ENCODE measurements at regions not wholly inside any gene's neighbourhood (a gene's known extent, or its start where the extent isn't known, plus 50 kb on each side); places are given as distances from the start of the nearest gene placed in this dataset.

DNA sequence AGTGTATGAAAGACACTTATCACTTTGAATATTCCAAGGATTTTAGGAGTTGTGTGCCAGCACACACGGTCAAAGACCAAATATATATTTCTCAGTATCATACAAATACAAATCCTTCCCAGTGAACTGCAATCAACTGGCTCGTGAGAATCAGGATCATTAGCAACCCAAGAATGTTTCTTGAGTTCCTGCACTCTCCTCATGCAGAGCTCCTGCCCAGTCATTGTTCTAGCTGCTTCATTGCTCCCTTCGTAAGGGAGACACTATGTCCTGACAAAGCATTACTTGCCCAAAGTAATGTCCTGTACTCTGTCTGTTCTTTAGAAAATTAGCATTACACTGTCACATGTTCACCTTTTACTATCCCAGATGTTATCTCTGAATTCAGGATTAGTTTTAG, 92.0 kb upstream of the SLC4A7 start:
- H3K4me3 ChIP-seq (ENCODE audit: low read depth, low read length): no peak overlapping the region
- no peaks in the 10 kb centered on the region for H3K4me1 ChIP-seq
- no peak for DNase-seq
- no peaks in the 10 kb centered on the region for H3K27me3 ChIP-seq
- TF ChIP-seq CTCF (IDR thresholded peaks at IDR 0.05; ENCODE audit: low read depth, low read length): no peak
- H3K9me3 ChIP-seq: no peaks in the 10 kb centered on the region
- no peaks in the 10 kb centered on the region for H3K36me3 ChIP-seq

DNA sequence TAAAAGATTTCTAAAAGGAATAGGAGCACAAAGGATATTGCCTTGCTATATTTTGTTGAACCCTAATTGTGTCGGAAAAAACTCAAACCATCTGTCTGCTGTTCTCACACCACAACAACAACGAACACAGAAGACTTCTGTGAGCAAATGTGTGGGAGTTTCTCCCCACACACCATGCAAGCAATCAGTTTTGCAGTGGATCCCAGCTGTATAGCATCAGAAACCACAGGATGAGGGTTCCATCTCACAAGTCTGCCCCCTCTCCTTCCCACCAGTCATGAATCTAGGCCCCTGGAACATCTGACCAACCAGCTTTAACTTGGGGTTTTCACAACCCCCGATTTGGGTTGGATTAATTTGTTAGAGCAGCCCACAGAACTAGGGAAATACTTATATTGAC, 91.3 kb upstream of the SLC4A7 start:
- Histone ChIP-seq H3K9me3 (no peaks in the 10 kb centered on the region), H3K4me1 (no peaks in the 10 kb centered on the region), H3K4me3 (ENCODE audit: low read depth, low read length) (no peak overlapping the region), H3K27me3 (no peaks in the 10 kb centered on the region), H3K36me3 (no peaks in the 10 kb centered on the region)
- no peak for TF ChIP-seq CTCF (IDR thresholded peaks at IDR 0.05; ENCODE audit: low read depth, low read length)
- no peak for DNase-seq

- no peak for DNase-seq
- Histone ChIP-seq H3K27me3 (no peaks in the 10 kb centered on the region), H3K36me3 (no peaks in the 10 kb centered on the region), H3K9me3 (no peaks in the 10 kb centered on the region), H3K4me3 (ENCODE audit: low read depth, low read length) (no peak overlapping the region), H3K4me1 (no peaks in the 10 kb centered on the region)
- no peak for TF ChIP-seq CTCF (IDR thresholded peaks at IDR 0.05; ENCODE audit: low read depth, low read length)
Measured at GRCh38 chr3:27574438-27574795, 90.2 kb upstream of the SLC4A7 start.

- no peaks in the 10 kb centered on the region for H3K36me3 ChIP-seq
- H3K4me1 ChIP-seq: no peaks in the 10 kb centered on the region
- no peaks in the 10 kb centered on the region for H3K9me3 ChIP-seq
- no peaks in the 10 kb centered on the region for H3K27me3 ChIP-seq
- no peak overlapping the region for H3K4me3 ChIP-seq (ENCODE audit: low read depth, low read length)
- no peak for TF ChIP-seq CTCF (IDR thresholded peaks at IDR 0.05; ENCODE audit: low read depth, low read length)
- no peak for DNase-seq
Measured at GRCh38 chr3:27573780-27574437, 89.7 kb upstream of the SLC4A7 start.

DNA sequence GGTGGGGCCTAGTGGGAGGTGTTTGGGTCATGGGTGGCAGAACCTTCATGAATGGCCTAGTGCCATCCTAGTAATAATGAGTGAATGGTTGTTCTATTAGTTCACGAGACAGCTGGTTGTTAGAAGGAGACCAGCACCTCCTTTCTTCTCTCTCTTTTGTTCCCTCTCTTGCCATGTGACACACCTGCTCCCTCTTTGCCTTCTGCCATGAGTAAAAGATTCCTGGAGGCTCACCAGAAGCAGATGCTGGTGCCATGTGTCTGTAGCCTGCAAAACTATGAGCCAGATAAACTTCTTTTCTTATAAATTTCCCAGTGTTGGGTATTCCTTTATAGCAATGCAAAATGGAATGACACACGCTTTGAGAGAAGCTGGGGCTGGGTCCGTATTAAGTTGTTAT, 89.0 kb upstream of the SLC4A7 start:
- H3K9me3 ChIP-seq: no peaks in the 10 kb centered on the region
- H3K4me3 ChIP-seq (ENCODE audit: low read depth, low read length): no peak overlapping the region
- no peaks in the 10 kb centered on the region for H3K27me3 ChIP-seq
- no peak for DNase-seq
- H3K36me3 ChIP-seq: no peaks in the 10 kb centered on the region
- H3K4me1 ChIP-seq: peaks cover 3% of the 10 kb centered on the region
- no peak for TF ChIP-seq CTCF (IDR thresholded peaks at IDR 0.05; ENCODE audit: low read depth, low read length)

- no peak for DNase-seq
- TF ChIP-seq CTCF (IDR thresholded peaks at IDR 0.05; ENCODE audit: low read depth, low read length): no peak
- H3K27me3 ChIP-seq: no peaks in the 10 kb centered on the region
- H3K36me3 ChIP-seq: no peaks in the 10 kb centered on the region
- H3K9me3 ChIP-seq: no peaks in the 10 kb centered on the region
- peaks cover 3% of the 10 kb centered on the region for H3K4me1 ChIP-seq
- no peak overlapping the region for H3K4me3 ChIP-seq (ENCODE audit: low read depth, low read length)
Measured at GRCh38 chr3:27571345-27571744, 87.2 kb upstream of the SLC4A7 start.
